K562 (cell line): ENCODE measurements at regions not wholly inside any gene's neighbourhood (a gene's known extent, or its start where the extent isn't known, plus 50 kb on each side); places are given as distances from the start of the nearest gene placed in this dataset.

Experiments used
- ATAC-seq: fragments of 200-7000 bp; cut with Tn5 transposase; 3 replicates; pipeline ENCODE4 v1.9.1; 2020; ENCODE audit warnings: moderate library complexity
- BruUV-seq: library from RNA; stranded (reverse); fragments of 400-500 nt; replicated peaks from 2 replicates; lab custom pipeline; 2021; lab: Mats Ljungman, UMichigan
- CTCF ChIA-PET: fragments of 300-600 bp; formaldehyde crosslinking; extraction: SDS; loops from one replicate; lab custom pipeline; 2021; ENCODE audit warnings: low intra/inter-chr PET ratio; lab: Yijun Ruan, JAX
- POLR2A ChIA-PET: fragments of 300-600, 350-650 bp; sonication (Branson Sonifier 250); formaldehyde crosslinking; extraction: SDS; loops from one replicate; lab custom pipeline; 2021; ENCODE audit warnings: antibody characterized with exemption, inconsistent platforms; lab: Yijun Ruan, JAX
- DNase-seq, 4 experiments: peaks; one replicate each; pipeline versions ENCODE4 v3.0.0 to v3.0.0-alpha.2; 2011 to 2018; ENCODE audit warnings: low spot score in 3 of 4, mixed read lengths in 3 of 4; ENCODE audit errors: extremely low read depth in 1 of 4
- FAIRE-seq: peaks from 2 replicates; lab custom pipeline; 2011; peaks lifted over from hg19 to GRCh38; lab: Jason Lieb, UNC
- H2AFZ ChIP-seq: 2 replicates; pipeline ENCODE4 v1.6.0; 2011; ENCODE audit warnings: low read depth, low read length, control low read depth, inconsistent platforms
- H3K27ac ChIP-seq: fragments of 200-600 bp; 3 replicates; pipeline ENCODE4 v1.8.0; 2011; ENCODE audit warnings: low read depth, mild to moderate bottlenecking, control low read depth, inconsistent platforms, low read length, moderate library complexity, mixed read lengths; ENCODE audit errors: extremely low read depth
- H3K27me3 ChIP-seq, 2 experiments: fragments of 300-600 bp in 1 of 2; 2 replicates in 1 of 2; 3 replicates in 1 of 2; pipeline versions ENCODE4 v1.6.0 to v1.8.0; 2011; ENCODE audit warnings: inconsistent platforms in 2 of 2, low read length in 2 of 2, mild to moderate bottlenecking in 1 of 2, mixed read lengths in 1 of 2, moderate library complexity in 1 of 2; ENCODE audit not compliant: control insufficient read depth in 2 of 2, insufficient read depth in 2 of 2
- H3K36me3 ChIP-seq: fragments of 300-600 bp; 3 replicates; pipeline ENCODE4 v1.8.0; 2011; ENCODE audit warnings: mild to moderate bottlenecking, low read length, inconsistent platforms; ENCODE audit not compliant: control insufficient read depth, insufficient read depth
- H3K4me1 ChIP-seq, 2 experiments: fragments of 200-600 bp in 1 of 2; replicated peaks in 1 of 2; 2 replicates in 1 of 2; 3 replicates in 1 of 2; pipeline versions ENCODE4 v1.5.1 to v1.8.0; 2011; ENCODE audit warnings: inconsistent platforms in 2 of 2, low read length in 2 of 2, mild to moderate bottlenecking in 1 of 2, mixed read lengths in 1 of 2, moderate library complexity in 1 of 2; ENCODE audit not compliant: control insufficient read depth in 2 of 2, insufficient read depth in 2 of 2
- H3K4me2 ChIP-seq: 2 replicates; pipeline ENCODE4 v1.6.1; 2011; ENCODE audit warnings: low read length, control low read depth, inconsistent platforms, mixed read lengths; ENCODE audit not compliant: insufficient read depth
- H3K4me3 ChIP-seq: fragments of 200-600 bp; sonication (generic), shearing (Covaris generic); 2 replicates; pipeline ENCODE4 v1.5.1; 2016; ENCODE audit warnings: control low read depth, inconsistent platforms
- H3K79me2 ChIP-seq: fragments of 200-600 bp; 3 replicates; pipeline ENCODE4 v1.8.0; 2011; ENCODE audit warnings: low read length, inconsistent platforms; ENCODE audit not compliant: control insufficient read depth, insufficient read depth
- H3K9ac ChIP-seq, 2 experiments: 2 replicates each; pipeline versions ENCODE4 v1.6.0 to v1.6.1; 2011; ENCODE audit warnings: low read depth in 2 of 2, low read length in 2 of 2, control low read depth in 1 of 2, inconsistent platforms in 1 of 2, mild to moderate bottlenecking in 1 of 2, mixed read lengths in 1 of 2; ENCODE audit not compliant: insufficient read depth in 1 of 2
- H3K9me1 ChIP-seq: one replicate; pipeline ENCODE4 v1.6.0; 2011; ENCODE audit warnings: inconsistent platforms, mild to moderate bottlenecking, low read length, moderate library complexity; ENCODE audit not compliant: control insufficient read depth, insufficient read depth
- H3K9me3 ChIP-seq: replicated peaks from 2 replicates; pipeline ENCODE4 v1.5.1; 2011; ENCODE audit warnings: low read depth, low read length, inconsistent platforms; ENCODE audit not compliant: control insufficient read depth, insufficient read depth
- H4K20me1 ChIP-seq: replicated peaks from 2 replicates; pipeline ENCODE4 v1.6.1; 2011; ENCODE audit warnings: low read length, inconsistent platforms, mixed read lengths; ENCODE audit not compliant: control insufficient read depth, insufficient read depth
- CCAR2 ChIP-seq: fragments of 200-400 bp; formaldehyde crosslinking; IDR thresholded peaks from 2 replicates; pipeline ENCODE4 v1.6.1; 2017; ENCODE audit warnings: mild to moderate bottlenecking, low read depth, low read length
- E4F1 ChIP-seq: fragments of 250-450 bp; sonication (Bioruptor Pico); IDR thresholded peaks from 2 replicates; pipeline ENCODE4 v1.5.0; 2021; ENCODE audit warnings: mild to moderate bottlenecking, borderline replicate concordance
- ERF ChIP-seq: fragments of 450-650 bp; formaldehyde crosslinking; IDR thresholded peaks from 2 replicates; pipeline ENCODE4 v1.4.0; 2020; ENCODE audit warnings: mild to moderate bottlenecking, mixed read lengths
- EWSR1 ChIP-seq: fragments of 450-650 bp; IDR thresholded peaks from 2 replicates; pipeline ENCODE4 v1.6.1; 2018; ENCODE audit warnings: borderline replicate concordance, mild to moderate bottlenecking, low read depth, moderate library complexity; ENCODE audit not compliant: partially characterized antibody
- FIP1L1 ChIP-seq: fragments of 200-400 bp; formaldehyde crosslinking; IDR thresholded peaks from 2 replicates; pipeline ENCODE4 v1.6.1; 2018; ENCODE audit warnings: mild to moderate bottlenecking, low read depth, low read length; ENCODE audit not compliant: poor library complexity, severe bottlenecking
- GTF2F1 ChIP-seq: IDR thresholded peaks from 2 replicates; pipeline ENCODE4 v1.6.1; 2011; ENCODE audit warnings: low read depth, low read length, improper control_type of control experiment
- HMGN3 ChIP-seq: IDR thresholded peaks from 2 replicates; pipeline ENCODE4 v1.6.1; 2011; ENCODE audit warnings: borderline replicate concordance, low read depth, mild to moderate bottlenecking, mixed read lengths, low read length; ENCODE audit not compliant: insufficient read length; ENCODE audit errors: extremely low read depth
- KLF16 ChIP-seq: IDR thresholded peaks from 2 replicates; pipeline ENCODE4 v1.6.1; 2016; ENCODE audit warnings: antibody characterized with exemption
- POLR3A ChIP-seq: IDR thresholded peaks from 2 replicates; pipeline ENCODE4 v1.6.1; 2011; ENCODE audit warnings: borderline replicate concordance, mild to moderate bottlenecking, moderate library complexity; ENCODE audit not compliant: insufficient read length, insufficient read depth; ENCODE audit errors: extremely low read depth
- SAP30 ChIP-seq: fragments of 200-600 bp; sonication (generic); IDR thresholded peaks from 2 replicates; pipeline ENCODE4 v1.6.1; 2012; ENCODE audit warnings: borderline replicate concordance, low read depth, mild to moderate bottlenecking, moderate library complexity, low read length, control low read depth, inconsistent platforms; ENCODE audit not compliant: insufficient read depth, poor library complexity, severe bottlenecking
- TFAM ChIP-seq: fragments of 250-450 bp; sonication (Bioruptor Pico); conservative IDR thresholded peaks from 2 replicates; pipeline ENCODE4 v1.5.0; 2021; ENCODE audit warnings: mild to moderate bottlenecking, moderate library complexity
- TRIM25 ChIP-seq: fragments of 450-650 bp; IDR thresholded peaks from 2 replicates; pipeline ENCODE4 v1.7.0; 2016; ENCODE audit warnings: borderline replicate concordance
- ZSCAN29 ChIP-seq: fragments of 450-650 bp; IDR thresholded peaks from 2 replicates; pipeline ENCODE4 v1.6.1; 2017
- WGBS: fragments of 100-300 bp; shearing (Covaris generic); methylation state at CpG from one replicate; pipeline ENCODE4 v1.1.6; 2016; ENCODE audit warnings: low coverage, mixed read lengths; ENCODE audit not compliant: insufficient coverage; ENCODE audit errors: missing lambda C conversion rate; 5-methylcytosine and 5-hydroxymethylcytosine counted together
- in situ Hi-C: fragments of 300-500 bp; cut with MboI; formaldehyde crosslinking; loops from 4 replicates; pipeline ENCODE4 v1.15.0; 2018; ENCODE audit warnings: inconsistent platforms, mixed read lengths
- intact Hi-C: fragments of 100-400 bp; cut with micrococcal nuclease; formaldehyde crosslinking; loops from 2 replicates; pipeline ENCODE4 v1.14.2; 2022

DNA sequence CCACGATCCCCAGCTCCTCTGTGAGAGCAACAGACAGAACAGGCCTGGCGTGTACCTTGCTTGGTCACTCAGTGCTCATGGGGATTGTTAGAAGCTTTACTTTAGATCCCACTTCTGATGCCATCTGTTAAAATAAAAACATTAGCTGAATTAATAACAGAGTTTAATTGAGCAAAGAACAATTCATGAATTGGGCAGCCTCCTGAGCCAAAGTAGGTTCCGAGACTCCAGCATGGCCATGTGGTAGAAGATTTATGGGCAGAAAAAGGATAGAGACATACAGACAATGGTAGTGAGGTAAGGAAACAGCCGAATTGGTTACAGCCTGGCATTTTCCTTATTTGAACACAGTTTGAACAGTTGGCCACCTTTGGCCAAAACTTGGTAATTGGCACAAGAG lies 223.9 kb upstream of the TRPC4 start (continued):
- TF ChIP-seq E4F1: no peak
- TF ChIP-seq, all 486 proteins: peak for 0

DNA sequence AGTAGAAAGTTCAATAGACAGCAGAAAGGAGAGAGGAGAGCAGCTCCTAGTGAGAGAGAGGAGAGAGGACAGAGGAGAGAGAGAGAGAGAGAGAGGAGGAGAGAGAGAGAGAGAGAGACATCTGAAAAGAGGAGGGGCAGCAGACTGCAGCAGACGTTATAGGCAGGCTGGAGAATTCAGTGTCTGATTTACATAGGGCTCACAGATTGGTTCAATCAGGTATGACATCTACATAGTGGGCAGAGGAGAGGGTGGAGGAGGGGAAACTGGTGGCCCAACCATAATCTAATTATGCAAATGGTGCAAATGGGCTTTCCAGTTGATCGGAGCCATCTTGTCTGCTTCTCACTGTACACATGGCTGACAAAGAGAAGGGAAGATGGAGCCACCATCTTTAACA lies 221.3 kb upstream of the TRPC4 start:
- Histone ChIP-seq H3K4me3 (no peak overlapping the region), H3K9me1 (no peaks in the 10 kb centered on the region), H3K9ac (no peak overlapping the region), H3K27me3 (no peaks in the 10 kb centered on the region), H3K9me3 (no peaks in the 10 kb centered on the region), H3K36me3 (no peaks in the 10 kb centered on the region), H3K4me1 (no peaks in the 10 kb centered on the region), H2AFZ (no peak overlapping the region), H4K20me1 (no peaks in the 10 kb centered on the region), H3K4me2 (no peak overlapping the region), H3K27ac (no peak overlapping the region), H3K79me2 (no peaks in the 10 kb centered on the region)
- 0% methylated on average over 2 of the region's 2 CpGs for WGBS
- DNase-seq (peak in 1 of 4 experiments; percentile 1), ATAC-seq (peak; percentile 49), FAIRE-seq (no peak)
- intact Hi-C loops: no loop called here
- no TSS peak for BruUV-seq
- ChIA-PET CTCF (no interaction called here), POLR2A (no interaction called here)
- in situ Hi-C loops: no loop called here
- TF ChIP-seq ZSCAN29 (no peak), POLR3A (no peak), ERF (no peak), TRIM25 (no peak), KLF16 (no peak), EWSR1 (no peak), FIP1L1 (no peak), SAP30 (no peak), HMGN3 (no peak), GTF2F1 (no peak), TFAM (CRISPR knock-in tag) (no peak), CCAR2 (no peak)
